GM12892 (cell line): ENCODE measurements at regions not wholly inside any gene's neighbourhood (a gene's known extent, or its start where the extent isn't known, plus 50 kb on each side); places are given as distances from the start of the nearest gene placed in this dataset.

Experiments used
- POLR2A ChIP-seq: IDR thresholded peaks from 2 replicates; pipeline ENCODE4 v1.6.1; 2011; ENCODE audit warnings: low read depth, low read length, control low read depth
- POLR2AphosphoS5 ChIP-seq: IDR thresholded peaks from 2 replicates; pipeline ENCODE4 v1.6.1; 2011; ENCODE audit warnings: low read depth, low read length, control low read depth
- TAF1 ChIP-seq: IDR thresholded peaks from 2 replicates; pipeline ENCODE4 v1.6.1; 2011; ENCODE audit warnings: low read depth, mild to moderate bottlenecking, control low read depth, low read length, borderline replicate concordance

DNA sequence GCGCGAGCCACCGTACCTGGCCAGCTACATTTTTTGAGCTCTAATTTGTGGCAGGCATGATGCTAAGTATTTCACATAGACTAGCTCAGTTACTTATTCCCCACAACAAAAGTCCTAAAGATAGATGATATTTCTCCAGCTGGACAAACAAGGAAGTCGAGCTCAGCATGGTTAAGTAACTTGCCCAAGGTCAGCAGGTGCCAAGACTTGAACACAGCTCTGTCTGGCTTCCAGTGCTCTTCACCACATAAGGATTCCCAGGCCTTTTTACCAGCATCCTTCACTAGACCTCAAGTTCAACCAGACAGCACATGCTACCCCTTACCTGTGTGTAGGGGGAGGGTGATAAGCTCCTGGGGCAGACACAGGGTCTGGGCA is 177.3 kb upstream of the NCAM1 start:
- no peak for TF ChIP-seq POLR2A
- no peak for TF ChIP-seq POLR2AphosphoS5
- TF ChIP-seq TAF1, result no peak
